IMR-90 (cell line): ENCODE measurements at regions not wholly inside any gene's neighbourhood (a gene's known extent, or its start where the extent isn't known, plus 50 kb on each side); places are given as distances from the start of the nearest gene placed in this dataset.

Source experiments
- ATAC-seq: fragments of 200-7000 bp; cut with Tn5 transposase; 2 replicates; pipeline ENCODE4 v1.9.1; 2020; ENCODE audit warnings: low read depth, mild to moderate bottlenecking, moderate library complexity
- BruUV-seq: library from RNA; stranded (reverse); fragments of 400-500 nt; replicated peaks from 2 replicates; lab custom pipeline; 2021; lab: Mats Ljungman, UMichigan
- CTCF ChIA-PET: fragments of 300-600 bp; formaldehyde crosslinking; extraction: SDS; loops from one replicate; lab custom pipeline; 2021; ENCODE audit warnings: antibody characterized with exemption; lab: Yijun Ruan, JAX
- POLR2A ChIA-PET: fragments of 300-600 bp; sonication (Branson Sonifier 250); formaldehyde crosslinking; loops from one replicate; lab custom pipeline; 2022; ENCODE audit warnings: antibody characterized with exemption; ENCODE audit not compliant: unreplicated experiment; lab: Charles Lee
- DNase-seq: peaks from one replicate; pipeline ENCODE4 v3.0.0; 2013
- H2AFZ ChIP-seq: replicated peaks from 2 replicates; pipeline ENCODE3; 2013; ENCODE audit warnings: low read length, mild to moderate bottlenecking; ENCODE audit not compliant: poor library complexity
- H2AK5ac ChIP-seq: 2 replicates; pipeline ENCODE4 v1.6.1; 2013; ENCODE audit warnings: low read depth, low read length, inconsistent platforms
- H2AK9ac ChIP-seq: replicated peaks from 2 replicates; pipeline ENCODE3; 2013; ENCODE audit warnings: mild to moderate bottlenecking, low read depth, low read length, moderate library complexity; ENCODE audit not compliant: poor library complexity
- H2BK120ac ChIP-seq: 2 replicates; pipeline ENCODE4 v1.6.1; 2013; ENCODE audit warnings: low read depth, low read length, inconsistent platforms
- H2BK15ac ChIP-seq: 3 replicates; pipeline ENCODE4 v1.6.1; 2013; ENCODE audit warnings: low read depth, low read length, inconsistent platforms
- H2BK20ac ChIP-seq: 2 replicates; pipeline ENCODE4 v1.6.1; 2013; ENCODE audit warnings: low read depth, mild to moderate bottlenecking, inconsistent platforms, low read length, moderate library complexity
- H2BK5ac ChIP-seq: 2 replicates; pipeline ENCODE4 v1.6.1; 2013; ENCODE audit warnings: mild to moderate bottlenecking, low read depth, low read length, inconsistent platforms; ENCODE audit not compliant: poor library complexity, severe bottlenecking
- H3K14ac ChIP-seq: replicated peaks from 2 replicates; pipeline ENCODE4 v1.6.1; 2013; ENCODE audit warnings: low read depth, low read length, inconsistent platforms
- H3K18ac ChIP-seq: 2 replicates; pipeline ENCODE4 v1.6.1; 2013; ENCODE audit warnings: low read depth, low read length, control low read depth
- H3K23ac ChIP-seq: 2 replicates; pipeline ENCODE4 v1.6.1; 2013; ENCODE audit warnings: low read depth, low read length, inconsistent platforms
- H3K27ac ChIP-seq: 2 replicates; pipeline ENCODE4 v1.5.1; 2013; ENCODE audit warnings: mild to moderate bottlenecking, control low read depth, low read length; ENCODE audit not compliant: insufficient read depth
- H3K27me3 ChIP-seq: 2 replicates; pipeline ENCODE4 v1.6.1; 2013; ENCODE audit warnings: low read length; ENCODE audit not compliant: control insufficient read depth, insufficient read depth
- H3K36me3 ChIP-seq: 2 replicates; pipeline ENCODE4 v1.6.1; 2013; ENCODE audit warnings: low read length, mixed read lengths; ENCODE audit not compliant: control insufficient read depth, insufficient read depth
- H3K4ac ChIP-seq: 2 replicates; pipeline ENCODE4 v1.6.1; 2013; ENCODE audit warnings: low read depth, low read length, inconsistent platforms
- H3K4me1 ChIP-seq: 2 replicates; pipeline ENCODE4 v1.6.1; 2013; ENCODE audit warnings: low read length, mixed read lengths; ENCODE audit not compliant: control insufficient read depth, insufficient read depth
- H3K4me2 ChIP-seq: 2 replicates; pipeline ENCODE4 v1.6.1; 2013; ENCODE audit warnings: low read depth, mild to moderate bottlenecking, control low read depth, low read length, moderate library complexity
- H3K4me3 ChIP-seq: 2 replicates; pipeline ENCODE4 v1.5.1; 2013; ENCODE audit warnings: low read depth, mild to moderate bottlenecking, control low read depth, low read length, moderate library complexity; ENCODE audit not compliant: insufficient read depth
- H3K56ac ChIP-seq: 2 replicates; pipeline ENCODE4 v1.6.1; 2013; ENCODE audit warnings: low read length, inconsistent platforms; ENCODE audit not compliant: insufficient read depth; ENCODE audit errors: extremely low read depth
- H3K79me1 ChIP-seq, 2 experiments: 2 replicates each; pipeline ENCODE4 v1.6.1; 2013; ENCODE audit warnings: low read length in 2 of 2, inconsistent platforms in 1 of 2, low read depth in 1 of 2
- H3K9ac ChIP-seq: 2 replicates; pipeline ENCODE4 v1.6.1; 2013; ENCODE audit warnings: low read depth, low read length, control low read depth
- H3K9me1 ChIP-seq: 2 replicates; pipeline ENCODE4 v1.6.1; 2013; ENCODE audit warnings: low read length, inconsistent platforms; ENCODE audit not compliant: insufficient read depth
- H3K9me3 ChIP-seq: 2 replicates; pipeline ENCODE4 v1.6.1; 2013; ENCODE audit warnings: low read length; ENCODE audit not compliant: control insufficient read depth, insufficient read depth
- H4K20me1 ChIP-seq: 2 replicates; pipeline ENCODE4 v1.6.1; 2013; ENCODE audit warnings: low read length, inconsistent platforms; ENCODE audit not compliant: insufficient read depth
- H4K5ac ChIP-seq: 2 replicates; pipeline ENCODE4 v1.6.1; 2013; ENCODE audit warnings: mild to moderate bottlenecking, low read depth, low read length, control low read depth
- H4K8ac ChIP-seq, 2 experiments: 2 replicates each; pipeline ENCODE4 v1.6.1; 2013; ENCODE audit warnings: low read depth in 2 of 2, low read length in 2 of 2, control low read depth in 1 of 2, inconsistent platforms in 1 of 2
- H4K91ac ChIP-seq: 2 replicates; pipeline ENCODE4 v1.6.1; 2013; ENCODE audit warnings: low read depth, low read length, inconsistent platforms; ENCODE audit not compliant: insufficient read depth
- BHLHE40 ChIP-seq: fragments of 150-350 bp; IDR thresholded peaks from 2 replicates; pipeline ENCODE4 v1.6.1; 2016; ENCODE audit warnings: mild to moderate bottlenecking, low read depth, low read length
- CEBPB ChIP-seq: IDR thresholded peaks from 2 replicates; pipeline ENCODE4 v1.6.1; 2012; ENCODE audit warnings: low read depth, low read length, improper control_type of control experiment
- CHD1 ChIP-seq: IDR thresholded peaks from 2 replicates; pipeline ENCODE4 v1.6.1; 2012; ENCODE audit warnings: low read depth, low read length, improper control_type of control experiment
- FOS ChIP-seq: fragments of 150-350 bp; IDR thresholded peaks from 2 replicates; pipeline ENCODE4 v1.6.1; 2016; ENCODE audit warnings: low read depth, low read length
- MAFK ChIP-seq: IDR thresholded peaks from 2 replicates; pipeline ENCODE4 v1.6.1; 2012; ENCODE audit warnings: low read depth, low read length, improper control_type of control experiment
- MAZ ChIP-seq: IDR thresholded peaks from 2 replicates; pipeline ENCODE4 v1.6.1; 2012; ENCODE audit warnings: low read depth, mild to moderate bottlenecking, low read length, improper control_type of control experiment, moderate library complexity, borderline replicate concordance
- MXI1 ChIP-seq: IDR thresholded peaks from 2 replicates; pipeline ENCODE4 v1.6.1; 2012; ENCODE audit warnings: low read depth, mild to moderate bottlenecking, low read length, moderate library complexity, borderline replicate concordance
- POLR2A ChIP-seq: IDR thresholded peaks from 2 replicates; pipeline ENCODE4 v1.6.1; 2012; ENCODE audit warnings: mild to moderate bottlenecking, low read depth, low read length
- RAD21 ChIP-seq: IDR thresholded peaks from 2 replicates; pipeline ENCODE4 v1.6.1; 2012; ENCODE audit warnings: low read length, improper control_type of control experiment
- RCOR1 ChIP-seq: IDR thresholded peaks from 2 replicates; pipeline ENCODE4 v1.6.1; 2012; ENCODE audit warnings: mild to moderate bottlenecking, low read length, improper control_type of control experiment; ENCODE audit not compliant: insufficient replicate concordance
- RFX5 ChIP-seq: IDR thresholded peaks from 2 replicates; pipeline ENCODE4 v1.8.0; 2012; ENCODE audit warnings: low read depth, mild to moderate bottlenecking, low read length, moderate library complexity
- SMC3 ChIP-seq: fragments of 150-350 bp; IDR thresholded peaks from 2 replicates; pipeline ENCODE4 v1.6.1; 2016; ENCODE audit warnings: low read depth, mild to moderate bottlenecking, antibody characterized with exemption, low read length, moderate library complexity
- WGBS, 2 experiments: methylation state at CpG; one replicate each; pipeline versions ENCODE4 v1.1.5 to v1.1.7; 2013; ENCODE audit warnings: missing lambda C conversion rate in 2 of 2; ENCODE audit not compliant: insufficient read length in 1 of 2; ENCODE audit errors: extremely low coverage in 2 of 2; 5-methylcytosine and 5-hydroxymethylcytosine counted together
- dilution Hi-C: fragments of 300-500 bp; cut with HindIII; formaldehyde crosslinking; loops from one replicate; pipeline ENCODE4 v1.14.3; 2018; ENCODE audit warnings: low sequenced_read_pairs; ENCODE audit not compliant: unreplicated experiment
- in situ Hi-C: fragments of 300-500 bp; cut with MboI; formaldehyde crosslinking; loops from 3 replicates; pipeline ENCODE4 v1.14.3; 2019; ENCODE audit warnings: low sequenced_read_pairs, inconsistent platforms, mixed read lengths
- intact Hi-C: fragments of 100-400 bp; cut with micrococcal nuclease; formaldehyde crosslinking; loops from 2 replicates; pipeline ENCODE4 v1.10.0; 2022
- TF ChIP-seq, protein P1 (sequence below): fragments of 150-350 bp; IDR thresholded peaks from 2 replicates; pipeline ENCODE4 v1.6.1; 2016; ENCODE audit warnings: low read depth, mild to moderate bottlenecking, low read length, moderate library complexity, borderline replicate concordance
- TF ChIP-seq, protein P2 (sequence below): conservative IDR thresholded peaks from 2 replicates; pipeline ENCODE4 v1.5.1; 2012; ENCODE audit warnings: mild to moderate bottlenecking, low read depth, low read length, improper control_type of control experiment
- TF ChIP-seq, protein P3 (sequence below): fragments of 150-350 bp; IDR thresholded peaks from 2 replicates; pipeline ENCODE4 v1.6.1; 2017; ENCODE audit warnings: mild to moderate bottlenecking, antibody characterized with exemption, low read length, low read depth

DNA sequence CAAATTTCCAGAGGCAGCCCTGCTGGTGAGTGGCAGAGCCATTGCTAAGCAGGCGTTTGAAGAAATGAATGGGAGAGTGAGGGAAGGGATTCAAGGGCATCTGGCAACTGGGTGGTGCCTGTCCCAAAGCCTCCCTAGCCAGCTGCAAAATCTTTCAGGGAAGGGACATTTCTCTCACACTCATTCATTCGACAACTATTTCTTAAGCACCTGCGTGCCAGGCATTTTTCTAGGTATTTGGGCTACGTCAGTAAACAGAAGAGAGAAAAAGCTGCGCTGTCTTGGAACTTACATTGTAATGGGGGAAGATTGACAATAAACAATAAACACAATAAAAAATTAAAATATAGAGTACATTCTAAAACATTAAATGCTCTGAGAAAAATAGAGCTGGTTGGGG, 301.9 kb upstream of the USP24 start:
- Histone ChIP-seq H3K27ac (no peak overlapping the region), H3K27me3 (no peaks in the 10 kb centered on the region), H2BK15ac (0 out of 3 replicates have a peak overlapping the region, but pooled peaks have one; percentile 52), H2AFZ (no peak overlapping the region), H2BK20ac (peak overlapping the region; percentile 21; the same call in 1 of the 2 replicates), H4K20me1 (no peaks in the 10 kb centered on the region), H4K5ac (peak overlapping the region; percentile 46; the same call in 1 of the 2 replicates), H4K8ac (no peak overlapping the region), H3K18ac (peak overlapping the region; percentile 7; the same call in 1 of the 2 replicates), H3K4me1 (peaks cover 21% of the 10 kb centered on the region), H4K91ac (no peak overlapping the region), H3K4ac (peak overlapping the region; percentile 23), H3K4me3 (no peak overlapping the region), H2AK9ac (no peak overlapping the region), H2AK5ac (no peak overlapping the region), H3K36me3 (no peaks in the 10 kb centered on the region), H2BK120ac (0 out of 2 replicates have a peak overlapping the region, but pooled peaks have one; percentile 19), H2BK5ac (no peak overlapping the region), H3K56ac (no peak overlapping the region), H3K9ac (no peak overlapping the region), H3K79me1 (no peaks in the 10 kb centered on the region), H3K4me2 (no peak overlapping the region), H3K9me3 (no peaks in the 10 kb centered on the region), H3K14ac (no peak overlapping the region), H3K23ac (no peak overlapping the region), H3K9me1 (peaks cover 11% of the 10 kb centered on the region)
- in situ Hi-C loops (loop anchor here (25.0 kb wide), 1 partner anchor 1295 kb away; the partner anchor contains the start of gene FYB2), dilution Hi-C loops (no loop called here), intact Hi-C loops (loop anchor here (10.0 kb wide), 1 partner anchor 118 kb away; no protein-coding TSS in a partner anchor)
- TF ChIP-seq SMC3 (no peak), POLR2A (no peak), CHD1 (no peak), MXI1 (no peak), MAZ (no peak), CEBPB (no peak), MAFK (no peak), RCOR1 (no peak), FOS (no peak), RAD21 (no peak), RFX5 (no peak), BHLHE40 (no peak)
- TF ChIP-seq, protein P1, sequence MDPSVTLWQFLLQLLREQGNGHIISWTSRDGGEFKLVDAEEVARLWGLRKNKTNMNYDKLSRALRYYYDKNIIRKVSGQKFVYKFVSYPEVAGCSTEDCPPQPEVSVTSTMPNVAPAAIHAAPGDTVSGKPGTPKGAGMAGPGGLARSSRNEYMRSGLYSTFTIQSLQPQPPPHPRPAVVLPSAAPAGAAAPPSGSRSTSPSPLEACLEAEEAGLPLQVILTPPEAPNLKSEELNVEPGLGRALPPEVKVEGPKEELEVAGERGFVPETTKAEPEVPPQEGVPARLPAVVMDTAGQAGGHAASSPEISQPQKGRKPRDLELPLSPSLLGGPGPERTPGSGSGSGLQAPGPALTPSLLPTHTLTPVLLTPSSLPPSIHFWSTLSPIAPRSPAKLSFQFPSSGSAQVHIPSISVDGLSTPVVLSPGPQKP, result no peak
- TF ChIP-seq, protein P2, sequence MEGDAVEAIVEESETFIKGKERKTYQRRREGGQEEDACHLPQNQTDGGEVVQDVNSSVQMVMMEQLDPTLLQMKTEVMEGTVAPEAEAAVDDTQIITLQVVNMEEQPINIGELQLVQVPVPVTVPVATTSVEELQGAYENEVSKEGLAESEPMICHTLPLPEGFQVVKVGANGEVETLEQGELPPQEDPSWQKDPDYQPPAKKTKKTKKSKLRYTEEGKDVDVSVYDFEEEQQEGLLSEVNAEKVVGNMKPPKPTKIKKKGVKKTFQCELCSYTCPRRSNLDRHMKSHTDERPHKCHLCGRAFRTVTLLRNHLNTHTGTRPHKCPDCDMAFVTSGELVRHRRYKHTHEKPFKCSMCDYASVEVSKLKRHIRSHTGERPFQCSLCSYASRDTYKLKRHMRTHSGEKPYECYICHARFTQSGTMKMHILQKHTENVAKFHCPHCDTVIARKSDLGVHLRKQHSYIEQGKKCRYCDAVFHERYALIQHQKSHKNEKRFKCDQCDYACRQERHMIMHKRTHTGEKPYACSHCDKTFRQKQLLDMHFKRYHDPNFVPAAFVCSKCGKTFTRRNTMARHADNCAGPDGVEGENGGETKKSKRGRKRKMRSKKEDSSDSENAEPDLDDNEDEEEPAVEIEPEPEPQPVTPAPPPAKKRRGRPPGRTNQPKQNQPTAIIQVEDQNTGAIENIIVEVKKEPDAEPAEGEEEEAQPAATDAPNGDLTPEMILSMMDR, result no peak
- TF ChIP-seq, protein P3, sequence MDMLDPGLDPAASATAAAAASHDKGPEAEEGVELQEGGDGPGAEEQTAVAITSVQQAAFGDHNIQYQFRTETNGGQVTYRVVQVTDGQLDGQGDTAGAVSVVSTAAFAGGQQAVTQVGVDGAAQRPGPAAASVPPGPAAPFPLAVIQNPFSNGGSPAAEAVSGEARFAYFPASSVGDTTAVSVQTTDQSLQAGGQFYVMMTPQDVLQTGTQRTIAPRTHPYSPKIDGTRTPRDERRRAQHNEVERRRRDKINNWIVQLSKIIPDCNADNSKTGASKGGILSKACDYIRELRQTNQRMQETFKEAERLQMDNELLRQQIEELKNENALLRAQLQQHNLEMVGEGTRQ, result no peak
- WGBS, 2 experiments, result no CpG with 5 or more reads among the region's 5 CpGs
- POLR2A ChIA-PET, result no interaction called here
- no TSS peak for BruUV-seq
- CTCF ChIA-PET, result no interaction called here
- ATAC-seq, result no peak
- no peak for DNase-seq
